ENCODE measurements at regions not wholly inside any gene's neighbourhood (a gene's known extent, or its start where the extent isn't known, plus 50 kb on each side); places are given as distances from the start of the nearest gene placed in this dataset.
"Not testable (repeated sequence)": the region's sequence is repeated elsewhere in the genome, so short reads cannot be mapped to it uniquely, and the experiment has no call there.

DNA sequence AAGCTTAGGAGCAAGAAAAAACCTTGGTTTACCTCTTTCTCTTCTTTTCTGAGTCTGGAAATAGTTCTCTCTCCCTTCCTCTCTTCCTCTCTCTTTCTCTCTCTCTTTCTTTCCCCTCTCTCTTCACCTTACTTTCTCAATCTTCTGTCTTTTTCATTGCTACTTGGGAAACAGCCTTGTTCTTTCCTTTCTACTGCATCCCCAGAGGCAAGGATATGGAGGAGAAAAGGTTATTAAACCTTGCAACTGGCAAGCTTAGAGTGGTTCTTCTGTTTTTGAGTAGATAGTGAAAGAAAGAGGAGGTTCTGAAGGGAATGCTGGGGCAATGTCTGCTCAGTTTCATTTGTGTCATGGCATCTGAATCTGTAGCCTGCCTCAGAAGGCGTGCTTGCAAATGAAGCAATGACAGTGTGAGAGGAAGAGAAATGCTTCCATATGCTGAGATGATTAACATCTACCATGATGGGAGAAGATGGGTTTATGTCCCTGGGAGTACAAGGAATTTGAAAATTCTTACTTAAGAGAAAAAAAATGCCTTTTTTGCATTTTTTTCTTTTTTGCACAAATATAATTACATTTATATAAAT lies 190.6 kb downstream of the CEP135 start:
- no peak for DNase-seq

DNA sequence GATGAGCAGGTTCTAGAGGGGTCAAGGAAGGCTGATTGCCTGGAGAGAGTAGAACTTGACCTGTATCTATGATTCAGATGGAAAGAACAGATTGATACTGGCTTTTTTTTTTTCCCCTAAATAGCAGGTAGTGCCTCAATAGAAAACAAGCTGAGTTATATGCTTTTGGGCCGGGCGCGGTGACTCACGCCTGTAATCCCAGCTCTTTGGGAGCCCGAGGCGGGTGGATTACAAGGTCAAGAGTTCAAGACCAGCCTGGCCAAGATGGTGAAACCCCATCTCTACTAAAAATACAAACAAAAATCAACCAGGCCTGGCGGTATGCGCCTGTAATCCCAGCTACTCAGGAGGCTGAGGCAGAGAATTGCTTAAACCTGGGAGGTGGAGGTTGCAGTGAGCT lies 186.1 kb downstream of the CEP135 start:
- not testable (repeated sequence) for DNase-seq

DNA sequence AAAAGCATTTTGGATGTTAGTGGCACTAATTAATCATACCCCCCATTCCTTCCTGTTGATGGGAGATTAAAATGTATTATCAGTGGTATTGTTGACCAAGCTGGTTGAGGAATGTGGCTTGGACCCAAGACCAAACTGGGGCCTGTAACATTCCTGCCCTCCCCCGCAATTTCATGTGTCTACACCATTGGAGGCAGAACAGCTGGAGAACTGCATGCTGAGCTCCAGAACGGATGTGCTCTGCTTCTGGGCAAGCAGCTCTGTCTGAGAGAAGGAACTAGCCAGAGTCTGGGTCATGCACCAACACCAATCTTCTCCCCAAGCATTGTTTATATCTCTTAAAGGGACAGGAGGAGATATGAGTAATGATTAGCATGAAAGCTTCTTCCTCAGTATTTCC lies 185.5 kb downstream of the CEP135 start:
- DNase-seq, result no peak

DNA sequence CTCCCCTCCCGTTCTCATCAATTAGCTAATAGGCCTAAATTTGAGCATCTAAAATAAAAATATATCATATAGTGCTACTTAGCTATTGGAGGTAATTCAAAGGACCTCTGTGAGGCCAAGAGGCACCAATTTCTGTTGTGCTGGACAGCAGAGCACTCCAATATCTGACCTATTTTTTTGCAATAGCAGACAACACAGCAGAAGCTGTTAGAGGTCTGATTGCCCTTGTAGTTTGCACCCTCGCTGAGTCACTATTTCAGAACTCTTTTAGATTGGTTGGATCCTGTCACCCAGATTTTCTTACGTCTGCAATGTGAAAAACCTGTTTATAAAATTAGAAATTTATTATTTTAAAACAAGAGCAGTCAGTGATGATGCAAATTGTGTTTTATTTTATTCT lies 184.1 kb downstream of the CEP135 start:
- DNase-seq, result no peak

DNA sequence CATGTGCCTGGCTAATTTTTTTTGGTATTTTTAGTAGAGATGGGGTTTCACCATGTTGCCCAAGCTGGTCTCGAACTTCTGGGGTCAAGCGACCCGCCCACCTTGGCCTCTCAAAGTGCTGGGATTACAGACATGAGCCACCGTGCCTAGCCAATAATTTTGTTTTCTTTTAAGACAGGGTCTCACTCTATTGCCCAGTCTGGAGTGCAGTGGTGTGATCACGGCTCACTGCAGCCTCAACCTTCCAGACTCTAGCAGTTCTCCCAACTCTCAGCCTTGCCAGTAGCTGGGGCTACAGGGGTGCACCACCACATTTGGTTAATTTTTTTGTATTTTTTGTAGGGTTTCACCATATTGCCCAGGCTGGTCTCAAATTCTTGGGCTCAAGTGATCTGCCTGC lies 183.4 kb downstream of the CEP135 start:
- DNase-seq, result not testable (repeated sequence)

DNA sequence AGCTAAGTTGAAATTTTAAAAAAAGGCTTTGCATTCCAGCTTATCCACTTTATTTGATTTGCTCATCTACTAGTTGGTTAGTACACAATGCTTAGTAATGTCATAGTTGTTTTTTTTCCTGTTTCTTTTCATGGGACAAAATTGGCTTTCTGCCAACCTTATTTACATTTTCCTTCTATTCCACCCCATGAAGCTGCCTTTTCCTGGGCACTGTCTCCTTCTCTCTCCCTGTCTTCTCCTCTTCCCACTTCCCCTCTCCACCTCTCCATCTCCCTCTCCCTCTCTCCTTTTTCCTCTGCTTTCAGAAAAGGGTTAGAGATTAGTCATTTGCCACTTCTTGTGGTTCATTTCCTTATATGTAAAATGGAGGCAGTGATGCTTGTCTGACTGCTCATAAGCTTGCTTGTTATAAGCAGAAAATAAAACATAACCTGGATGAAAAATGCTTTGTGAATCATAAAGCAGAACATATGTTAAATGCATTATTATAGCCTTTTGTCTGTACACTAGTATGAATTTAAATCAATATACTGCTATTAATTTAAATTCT lies 181.9 kb downstream of the CEP135 start:
- no peak for DNase-seq

DNA sequence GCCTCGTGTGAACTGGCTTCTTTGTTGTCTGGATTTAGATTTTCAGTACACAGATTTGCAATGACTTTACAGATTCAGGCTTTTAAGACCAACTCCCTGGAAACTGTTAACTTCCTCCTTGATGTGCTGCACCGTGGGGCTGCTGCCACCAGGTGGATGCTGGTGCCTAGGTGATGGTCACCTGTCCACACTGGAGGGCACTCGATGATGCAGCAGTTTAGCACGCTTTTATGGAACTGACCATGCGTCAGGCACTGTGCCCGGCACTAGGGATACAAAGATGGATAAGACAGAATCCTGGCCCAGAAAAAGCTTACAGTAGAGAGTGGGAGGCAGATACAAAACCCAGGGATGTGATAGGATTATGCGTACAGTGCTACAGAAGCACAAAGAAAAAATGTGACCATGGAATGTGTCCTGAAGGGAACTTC lies 180.7 kb downstream of the CEP135 start:
- no peak for DNase-seq

DNA sequence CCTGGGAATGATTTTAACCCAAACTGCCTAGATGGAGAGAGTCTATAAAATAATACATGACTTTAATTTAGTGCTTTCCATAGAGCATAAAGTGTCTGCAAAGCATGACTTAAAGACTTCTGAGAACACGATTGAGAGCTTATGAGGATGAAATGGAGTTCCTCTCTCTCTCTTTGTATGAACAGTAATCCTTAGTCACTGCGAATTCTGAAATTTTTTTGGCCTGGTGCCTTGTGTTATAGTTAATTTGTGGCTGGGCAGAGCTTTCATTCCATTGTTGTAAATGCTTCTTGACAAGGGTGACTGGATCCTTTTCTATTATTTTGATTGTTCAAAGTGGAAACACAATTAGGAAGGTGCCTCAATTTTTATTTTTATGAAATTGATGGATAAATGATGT lies 179.5 kb downstream of the CEP135 start:
- DNase-seq, result no peak

DNA sequence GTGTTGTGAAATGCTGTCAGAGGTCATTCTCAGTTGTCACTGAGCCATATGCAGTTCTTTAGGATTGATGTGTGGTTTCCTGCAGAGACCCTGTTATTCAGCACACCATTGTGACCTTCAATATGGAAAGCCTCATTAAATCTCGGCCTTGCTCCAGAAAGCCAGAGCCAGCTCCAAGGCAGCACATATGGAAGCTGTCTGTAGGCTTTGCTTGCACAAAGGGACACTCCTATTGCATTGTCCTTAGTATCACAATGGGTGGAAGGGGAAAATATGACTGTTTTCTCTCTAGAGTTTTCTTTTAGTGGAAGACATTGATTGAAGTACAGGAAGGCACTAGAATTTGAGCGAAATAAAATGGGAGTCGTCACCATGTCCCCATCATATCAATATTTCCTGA lies 179.0 kb downstream of the CEP135 start:
- no peak for DNase-seq

DNA sequence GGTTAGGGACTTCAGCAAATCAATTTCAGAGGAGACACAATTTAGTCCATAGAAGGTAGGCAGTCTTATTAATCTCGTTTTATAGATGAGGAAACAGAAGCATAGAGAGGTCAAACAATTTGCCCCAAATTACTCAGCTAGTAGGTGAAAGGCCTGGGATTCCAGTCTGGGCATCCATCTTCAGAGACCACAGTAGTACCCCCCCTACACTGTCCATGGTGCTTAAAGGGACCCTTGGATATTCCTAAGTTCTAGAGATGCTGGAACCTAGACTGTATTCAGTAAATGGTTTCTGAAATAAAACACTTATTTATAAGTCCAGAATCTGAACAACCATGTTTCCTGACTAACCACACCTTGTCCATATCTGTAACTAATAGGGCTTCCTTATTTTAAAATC lies 174.8 kb downstream of the CEP135 start:
- DNase-seq, result no peak

DNA sequence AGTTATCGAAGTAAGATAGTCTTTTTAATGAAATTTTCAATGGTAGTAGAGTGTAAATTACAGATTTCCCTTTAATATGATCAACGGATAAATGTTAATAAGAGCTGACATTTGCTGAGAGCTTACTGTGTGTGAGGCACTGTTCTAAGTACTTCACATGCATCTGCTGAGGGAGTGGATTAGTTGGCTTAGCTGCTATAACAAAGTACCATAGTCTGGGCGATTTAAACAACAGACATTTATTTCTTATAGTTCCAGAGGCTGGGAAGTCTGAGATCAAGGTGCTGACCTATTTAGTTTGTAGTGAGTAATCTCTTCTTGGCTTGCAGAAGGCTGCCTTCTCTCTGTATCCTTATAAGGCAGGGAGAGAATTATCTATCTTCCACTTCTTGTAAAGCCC lies 174.3 kb downstream of the CEP135 start:
- no peak for DNase-seq

DNA sequence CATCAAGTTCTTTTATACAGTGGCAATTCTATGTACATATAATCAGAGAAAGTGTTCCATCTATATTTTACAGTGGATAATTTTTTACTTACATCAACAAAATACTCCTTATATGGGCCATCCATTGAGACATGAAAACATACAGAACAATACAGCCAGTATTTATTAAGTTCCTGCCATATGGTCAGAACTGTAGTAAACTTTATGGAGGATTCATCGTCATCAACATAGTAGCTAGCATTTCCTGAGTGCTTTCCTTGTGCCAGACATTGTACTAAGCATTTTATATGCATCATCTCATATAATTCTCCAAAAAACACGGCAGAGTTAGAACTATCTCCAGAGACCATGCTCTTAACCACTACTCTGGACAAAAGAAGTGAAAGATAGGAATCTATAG lies 170.1 kb downstream of the CEP135 start:
- no peak for DNase-seq

DNA sequence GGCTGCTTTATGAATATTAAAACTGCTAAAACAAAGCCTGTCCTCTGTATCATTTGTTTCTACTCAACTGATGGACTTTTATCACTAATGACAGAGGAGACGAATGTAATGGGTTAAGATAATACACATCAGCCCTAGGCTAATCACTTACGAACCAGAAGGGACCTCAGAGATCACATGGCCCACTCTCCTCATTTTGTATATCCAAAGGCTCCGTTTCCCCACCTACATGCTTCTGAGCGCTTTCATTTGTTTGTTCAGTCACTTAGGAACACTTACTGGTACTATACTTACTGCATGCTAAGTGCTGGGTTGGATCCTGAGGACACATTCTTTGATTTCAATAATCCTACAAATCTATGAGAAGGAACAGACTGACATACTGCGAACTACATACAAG lies 169.3 kb downstream of the CEP135 start:
- no peak for DNase-seq

DNA sequence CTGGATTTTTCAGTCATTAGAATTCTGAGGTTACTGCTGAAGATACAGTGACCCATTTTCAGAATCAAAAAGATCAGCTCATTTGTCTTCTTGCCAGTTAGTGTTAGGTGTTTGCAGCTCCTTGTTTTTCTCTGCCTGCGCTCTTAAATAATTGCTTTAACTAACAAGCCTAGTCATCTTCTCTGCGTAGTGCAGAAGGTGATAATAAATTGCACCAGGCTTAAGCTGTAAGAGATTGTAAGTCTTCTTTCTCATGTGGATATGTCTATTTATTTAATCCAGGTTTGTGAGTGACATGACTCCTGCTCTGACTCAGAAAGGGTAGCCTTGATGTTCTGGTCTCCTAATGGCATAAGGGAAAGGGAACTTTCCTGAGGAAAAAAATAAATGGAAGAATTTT lies 167.2 kb downstream of the CEP135 start:
- no peak for DNase-seq

DNA sequence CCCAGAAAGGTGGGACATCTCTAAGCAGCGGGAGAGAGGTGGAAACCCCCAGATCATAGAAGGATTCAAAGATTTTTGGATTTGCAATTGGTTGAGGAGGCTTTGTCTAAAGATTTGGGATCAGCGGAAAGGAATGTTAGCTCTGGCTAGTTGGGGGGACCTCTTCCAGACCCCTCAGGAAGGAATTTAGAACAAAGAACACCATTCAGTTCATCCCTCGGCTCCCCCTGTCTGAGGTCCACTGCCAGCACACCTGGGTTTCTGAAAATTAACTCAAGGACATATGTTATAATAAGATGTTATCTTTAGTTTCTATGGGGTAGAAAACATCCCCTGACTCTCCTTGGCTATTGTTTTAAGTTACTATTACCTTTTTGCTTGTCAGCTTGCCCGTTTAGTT lies 163.6 kb downstream of the CEP135 start:
- no peak for DNase-seq

DNA sequence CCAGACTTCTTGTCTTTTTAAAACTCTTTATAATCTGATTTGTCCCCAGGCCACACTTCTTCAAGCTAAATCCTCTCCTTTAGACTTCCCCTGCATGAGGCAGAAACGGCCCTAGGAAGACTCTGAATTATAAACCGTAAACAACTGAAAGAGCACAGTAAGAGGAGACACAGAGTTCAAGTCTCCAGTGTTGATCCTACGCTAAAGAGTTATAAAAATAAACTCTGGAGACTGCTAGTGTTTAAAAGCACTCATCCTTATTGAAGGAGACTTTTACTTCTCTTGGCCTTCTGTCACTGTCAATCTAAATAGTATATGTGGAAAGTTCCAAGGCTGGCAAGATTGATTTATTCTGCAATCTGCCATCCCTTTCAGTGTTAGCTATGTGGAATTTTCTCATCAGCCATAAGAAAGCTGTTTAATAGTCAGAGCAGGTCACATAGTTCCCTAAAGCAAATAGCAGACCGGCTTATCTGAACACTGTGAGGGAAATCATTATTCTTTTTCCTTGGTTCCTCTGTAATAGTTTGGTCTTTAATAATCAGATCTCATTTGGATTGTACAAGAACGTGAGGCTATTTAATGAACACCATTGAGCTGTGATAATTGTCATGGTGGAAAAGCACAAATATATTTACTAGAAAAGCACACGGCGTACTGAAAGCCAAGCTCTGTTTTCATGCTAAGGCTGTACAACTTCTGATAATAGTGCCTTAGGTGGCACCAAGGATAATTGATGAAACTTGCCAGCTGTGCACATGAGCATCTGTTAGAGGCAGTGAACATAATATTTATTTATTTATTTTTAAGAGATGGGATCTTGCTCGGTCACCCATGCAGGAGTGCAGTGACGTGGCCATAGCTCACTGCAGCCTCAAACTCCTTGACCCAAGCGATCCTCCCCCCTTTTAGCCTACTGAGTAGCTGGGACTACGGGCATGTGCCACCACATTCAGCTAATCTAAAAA lies 157.7 kb downstream of the CEP135 start:
- no peak for DNase-seq

DNA sequence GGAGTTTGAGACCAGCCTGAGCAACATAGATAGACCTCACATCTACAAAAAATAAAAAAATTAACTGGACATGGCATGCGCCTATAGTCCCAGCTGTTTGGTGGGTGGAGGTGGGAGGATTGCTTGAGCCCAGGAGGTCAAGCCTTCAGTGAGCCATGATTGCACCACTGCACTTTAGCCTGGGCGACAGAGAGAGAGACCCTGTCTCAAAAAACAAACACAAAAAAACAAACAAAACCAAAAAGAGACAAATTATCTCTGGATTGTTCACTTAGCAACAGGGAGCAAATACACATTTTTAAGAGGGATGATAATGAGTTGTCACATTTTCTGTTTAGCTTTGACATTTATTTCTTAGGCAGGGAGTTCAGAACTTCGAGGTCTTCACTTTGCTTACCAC lies 155.4 kb downstream of the CEP135 start:
- DNase-seq, result no peak

DNA sequence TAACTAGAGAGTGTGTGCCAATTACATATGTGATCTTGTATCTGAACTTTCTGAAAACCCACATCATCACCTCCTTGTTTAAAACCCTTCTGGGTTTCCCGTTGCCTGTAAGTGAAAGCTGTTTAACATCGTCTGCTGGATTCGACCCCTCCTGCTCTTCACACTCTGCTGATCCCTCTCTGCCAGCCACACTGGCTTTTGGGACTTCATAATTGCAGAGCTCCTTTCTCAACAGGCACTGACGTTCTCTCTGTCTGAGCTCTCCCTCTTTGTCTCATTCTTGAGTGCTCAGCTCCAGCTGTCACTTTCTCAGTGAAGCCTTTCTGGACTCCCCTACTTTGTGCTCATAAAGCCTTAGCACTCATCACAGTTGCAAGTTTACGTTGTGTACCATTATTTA lies 153.9 kb downstream of the CEP135 start:
- no peak for DNase-seq

DNA sequence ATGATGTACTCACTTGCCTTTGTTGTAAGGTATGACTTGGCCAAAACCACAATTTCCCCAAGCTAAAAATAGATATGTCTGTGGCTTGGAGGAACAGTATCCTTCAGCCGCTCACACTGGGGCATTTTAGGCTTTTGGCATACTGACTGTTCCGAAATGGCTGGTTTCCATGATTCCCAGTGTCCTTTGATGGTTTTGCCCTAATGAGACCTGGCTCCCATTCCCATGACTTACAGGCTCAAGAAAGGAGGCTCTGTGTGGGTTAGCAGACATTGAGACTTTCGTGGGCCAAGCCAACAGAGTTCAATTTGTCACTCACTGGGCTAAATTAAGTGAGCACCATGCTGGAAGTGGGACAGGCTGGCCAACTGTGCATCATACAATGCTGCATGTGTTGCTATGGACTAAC lies 150.6 kb downstream of the CEP135 start:
- DNase-seq, result no peak

DNA sequence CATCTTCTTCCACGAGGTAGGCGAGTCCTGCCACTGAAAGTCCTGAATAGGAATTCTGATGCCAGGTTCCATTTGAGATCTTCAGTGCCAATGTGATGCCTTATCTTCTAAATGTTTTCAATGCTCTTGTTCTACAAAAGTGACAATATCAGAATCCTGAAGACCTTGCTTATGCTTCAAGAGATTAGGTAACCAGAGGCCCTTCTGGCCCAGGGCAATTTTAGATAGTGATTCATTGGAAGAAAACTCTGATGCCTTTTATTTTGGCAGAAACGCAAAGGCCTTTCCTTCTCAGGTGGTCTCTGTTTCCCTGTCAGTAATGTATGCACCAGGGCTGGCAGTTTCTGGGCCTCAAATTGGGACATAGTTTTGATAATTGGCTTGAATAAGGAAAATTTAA lies 144.8 kb downstream of the CEP135 start:
- DNase-seq, result no peak

DNA sequence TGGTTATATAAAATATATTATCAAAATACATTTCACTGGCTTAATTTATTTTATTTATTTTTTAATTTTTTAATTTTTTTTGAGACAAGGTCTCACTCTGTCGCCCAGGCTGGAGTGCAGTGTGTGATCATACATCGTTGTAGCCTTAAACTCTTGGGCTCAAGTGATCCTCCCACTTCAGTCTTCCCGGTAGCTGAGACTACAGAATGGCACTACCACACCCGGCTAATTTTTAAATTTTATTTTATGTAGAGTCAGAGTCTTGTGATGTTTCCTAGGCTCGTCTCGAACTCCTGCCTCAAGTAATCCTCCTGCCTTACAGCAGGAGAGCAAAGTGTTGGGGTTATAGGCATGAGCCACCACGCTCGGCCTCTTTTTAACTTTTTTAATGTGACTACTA lies 143.8 kb downstream of the CEP135 start:
- DNase-seq, result no peak

DNA sequence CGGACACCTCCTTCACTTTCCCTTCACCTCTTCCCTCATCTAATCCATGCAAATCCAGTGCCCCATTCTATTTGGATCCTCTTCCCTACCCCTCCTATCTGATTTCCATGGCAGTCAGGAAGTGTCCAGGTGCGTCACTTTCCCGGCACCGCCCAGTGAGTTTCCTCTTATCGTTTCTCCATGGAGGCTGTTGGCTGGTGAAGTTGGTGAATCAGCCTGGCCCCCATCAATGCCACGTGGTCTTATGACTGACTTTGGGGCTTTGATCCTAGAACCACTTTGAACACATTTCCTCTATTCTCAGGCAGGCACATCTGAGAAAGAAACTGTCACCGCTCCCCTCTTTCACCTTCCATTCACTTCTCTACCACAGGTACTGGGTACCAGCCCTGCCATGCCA lies 137.8 kb downstream of the CEP135 start:
- no peak for DNase-seq

DNA sequence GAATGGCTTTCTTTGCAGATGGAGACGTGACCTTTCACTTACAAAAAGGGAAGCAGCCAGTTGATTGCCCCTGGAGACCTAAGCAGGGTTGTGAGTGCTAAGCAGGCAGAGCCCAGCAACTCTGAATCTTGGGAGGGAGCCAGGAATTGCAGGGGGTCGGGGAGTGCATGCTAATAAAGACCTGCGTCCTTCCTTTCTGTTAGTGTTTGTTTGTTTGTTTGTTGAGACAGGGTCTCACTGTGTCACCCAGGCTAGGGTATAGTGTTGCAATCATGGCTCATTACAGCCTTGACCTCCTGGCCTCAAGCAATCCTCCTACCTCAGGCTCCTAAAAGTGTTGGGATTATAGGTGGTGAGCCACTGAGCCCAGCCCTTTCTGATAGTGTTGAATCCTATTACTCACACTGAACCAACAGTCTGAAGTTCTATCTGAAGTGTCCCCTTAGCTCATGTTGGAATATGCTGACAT lies 137.4 kb downstream of the CEP135 start:
- DNase-seq, result no peak

DNA sequence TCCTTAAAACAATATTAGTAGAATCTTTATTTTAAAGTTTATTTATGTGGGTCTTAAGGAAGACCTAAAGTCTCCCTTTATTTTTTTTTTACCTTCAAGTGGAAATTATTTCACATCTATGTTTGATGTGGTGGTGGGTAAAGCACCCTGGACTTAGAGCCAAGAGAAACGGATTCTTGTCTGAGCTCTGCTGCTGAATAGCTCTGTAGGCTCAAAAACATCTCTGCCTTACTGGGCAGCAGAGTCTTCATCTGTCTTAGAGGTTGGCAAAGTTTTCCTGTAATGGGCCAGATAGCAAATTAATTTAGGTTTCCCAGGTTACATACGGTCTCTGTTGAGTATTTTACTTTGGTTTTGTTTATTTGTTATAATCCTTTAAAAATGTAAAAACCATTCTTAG lies 136.5 kb downstream of the CEP135 start:
- DNase-seq, result no peak
